ENCODE measurements at regions not wholly inside any gene's neighbourhood (a gene's known extent, or its start where the extent isn't known, plus 50 kb on each side); places are given as distances from the start of the nearest gene placed in this dataset.

- Mint-ChIP-seq H3K4me3 (ENCODE audit: low read depth) (no peak overlapping the region), H3K4me1 (ENCODE audit: low read depth) (no peaks in the 10 kb centered on the region)
These were observed 201.5 kb downstream of the MDFIC start for GRCh38 chr7:115123441-115123840.

DNA sequence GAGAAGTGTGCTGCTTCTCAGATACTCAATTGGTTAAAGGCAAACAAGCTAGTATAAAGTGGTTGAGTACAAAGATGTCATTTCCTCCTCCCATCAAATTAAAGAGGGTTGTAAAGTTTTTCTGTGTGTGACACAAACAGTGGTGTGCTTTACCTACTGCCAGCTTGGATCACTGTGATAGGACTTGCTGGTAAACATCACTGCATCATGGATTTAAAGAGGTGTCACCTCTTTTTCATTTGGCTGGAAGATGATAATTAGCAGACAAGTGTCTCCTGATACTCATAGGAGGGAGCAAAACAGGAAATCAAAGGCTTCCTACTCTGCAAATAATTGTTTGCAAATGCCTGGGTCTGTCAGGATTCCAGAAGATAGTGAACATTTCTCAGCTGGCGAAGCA lies 200.5 kb downstream of the MDFIC start:
- no peaks in the 10 kb centered on the region for H3K27me3 Mint-ChIP-seq
- DNase-seq (ENCODE audit: low spot score, unreplicated experiment), result no peak
- H3K27ac Mint-ChIP-seq, result no peak overlapping the region
- no peaks in the 10 kb centered on the region for H3K9me3 Mint-ChIP-seq (ENCODE audit: low read depth)
- TF ChIP-seq, protein P1, sequence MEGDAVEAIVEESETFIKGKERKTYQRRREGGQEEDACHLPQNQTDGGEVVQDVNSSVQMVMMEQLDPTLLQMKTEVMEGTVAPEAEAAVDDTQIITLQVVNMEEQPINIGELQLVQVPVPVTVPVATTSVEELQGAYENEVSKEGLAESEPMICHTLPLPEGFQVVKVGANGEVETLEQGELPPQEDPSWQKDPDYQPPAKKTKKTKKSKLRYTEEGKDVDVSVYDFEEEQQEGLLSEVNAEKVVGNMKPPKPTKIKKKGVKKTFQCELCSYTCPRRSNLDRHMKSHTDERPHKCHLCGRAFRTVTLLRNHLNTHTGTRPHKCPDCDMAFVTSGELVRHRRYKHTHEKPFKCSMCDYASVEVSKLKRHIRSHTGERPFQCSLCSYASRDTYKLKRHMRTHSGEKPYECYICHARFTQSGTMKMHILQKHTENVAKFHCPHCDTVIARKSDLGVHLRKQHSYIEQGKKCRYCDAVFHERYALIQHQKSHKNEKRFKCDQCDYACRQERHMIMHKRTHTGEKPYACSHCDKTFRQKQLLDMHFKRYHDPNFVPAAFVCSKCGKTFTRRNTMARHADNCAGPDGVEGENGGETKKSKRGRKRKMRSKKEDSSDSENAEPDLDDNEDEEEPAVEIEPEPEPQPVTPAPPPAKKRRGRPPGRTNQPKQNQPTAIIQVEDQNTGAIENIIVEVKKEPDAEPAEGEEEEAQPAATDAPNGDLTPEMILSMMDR (IDR thresholded peaks at IDR 0.05; ENCODE audit: unreplicated experiment), result no peak
- H3K4me1 Mint-ChIP-seq (ENCODE audit: low read depth), result peaks cover 5% of the 10 kb centered on the region
- no peaks in the 10 kb centered on the region for H3K36me3 Mint-ChIP-seq (ENCODE audit: insufficient read depth)
- no peak overlapping the region for H3K4me3 Mint-ChIP-seq (ENCODE audit: low read depth)

More at GRCh38 chr7:115123441-115123840, 201.5 kb downstream of the MDFIC start:
- H3K36me3 Mint-ChIP-seq (ENCODE audit: insufficient read depth), result no peaks in the 10 kb centered on the region
- H3K9me3 Mint-ChIP-seq (ENCODE audit: low read depth), result no peaks in the 10 kb centered on the region
- H3K27me3 Mint-ChIP-seq, result no peaks in the 10 kb centered on the region
- H3K27ac Mint-ChIP-seq, result no peak overlapping the region
- TF ChIP-seq, protein P1 (IDR thresholded peaks at IDR 0.05; ENCODE audit: unreplicated experiment), result no peak
- no peak for DNase-seq (ENCODE audit: low spot score, unreplicated experiment)

DNA sequence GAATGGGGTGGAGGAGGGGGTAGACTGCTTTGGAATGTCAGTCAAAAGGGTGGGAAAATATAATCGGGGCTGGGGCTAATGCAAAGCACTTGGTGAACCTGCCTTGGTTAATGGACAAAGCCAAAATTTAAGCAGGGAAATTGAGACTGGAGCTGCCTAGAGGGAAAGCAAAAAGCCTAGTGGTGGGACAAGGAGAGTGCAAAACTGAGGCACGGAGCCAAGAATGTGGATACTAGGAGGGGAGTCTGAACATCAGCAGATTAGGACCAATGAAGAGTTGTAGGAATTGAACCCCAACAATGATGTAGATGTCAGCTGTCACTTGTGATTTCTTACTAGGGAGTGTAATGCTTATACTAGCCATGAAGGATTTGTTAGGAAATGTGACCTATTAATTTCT lies 195.9 kb downstream of the MDFIC start:
- Mint-ChIP-seq H3K27me3 (no peaks in the 10 kb centered on the region), H3K27ac (no peak overlapping the region)
- TF ChIP-seq, protein P1 (IDR thresholded peaks at IDR 0.05; ENCODE audit: unreplicated experiment), result no peak

DNA sequence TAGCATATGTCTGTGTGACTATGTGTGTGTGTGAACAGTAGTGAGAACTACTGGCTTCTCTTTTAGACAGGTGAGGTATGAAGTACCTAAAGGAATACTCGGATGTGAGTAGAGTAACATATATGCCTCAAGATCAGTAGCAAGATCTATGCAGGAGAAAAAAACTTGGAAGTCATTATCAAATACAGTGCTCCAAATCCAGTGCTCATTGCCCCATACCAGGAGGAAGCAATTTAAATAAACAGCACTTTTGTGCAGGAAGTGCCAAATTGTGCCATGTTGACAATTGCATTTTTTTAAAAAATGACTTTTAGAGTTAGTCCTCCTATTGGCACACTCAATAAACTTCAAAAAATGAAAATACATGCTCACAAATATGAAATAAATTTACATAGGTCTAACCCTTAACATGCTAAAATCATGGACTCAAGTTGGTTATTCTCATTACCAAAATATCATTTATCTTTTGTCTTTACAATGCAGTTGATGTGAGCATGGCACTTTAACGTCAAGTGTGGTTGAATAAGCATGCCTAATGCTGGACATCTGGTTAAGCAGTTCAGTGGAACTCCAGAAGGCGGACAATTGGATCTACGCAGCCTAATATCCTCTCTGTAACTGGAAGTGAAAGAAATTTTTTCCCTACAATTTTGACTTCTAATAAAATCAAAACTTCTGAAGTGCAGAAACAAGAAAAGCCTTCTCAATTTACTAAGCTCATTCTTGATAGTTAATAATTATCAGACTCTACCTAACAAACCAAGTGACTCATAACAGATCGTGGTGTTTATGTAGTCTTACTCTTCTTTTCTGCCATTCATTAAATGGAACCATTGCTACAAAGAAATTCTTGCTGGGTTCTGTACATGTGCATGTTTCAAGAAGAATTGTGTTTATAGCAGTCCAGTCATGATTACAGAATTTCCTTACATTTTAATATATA lies 195.2 kb downstream of the MDFIC start:
- H3K27ac Mint-ChIP-seq, result no peak overlapping the region
- TF ChIP-seq, protein P1 (IDR thresholded peaks at IDR 0.05; ENCODE audit: unreplicated experiment), result no peak
- no peak for DNase-seq (ENCODE audit: low spot score, unreplicated experiment)
- no peaks in the 10 kb centered on the region for H3K36me3 Mint-ChIP-seq (ENCODE audit: insufficient read depth)
- H3K27me3 Mint-ChIP-seq, result no peaks in the 10 kb centered on the region
- H3K9me3 Mint-ChIP-seq (ENCODE audit: low read depth), result peaks cover 4% of the 10 kb centered on the region
- H3K4me1 Mint-ChIP-seq (ENCODE audit: low read depth), result peaks cover 10% of the 10 kb centered on the region
- no peak overlapping the region for H3K4me3 Mint-ChIP-seq (ENCODE audit: low read depth)

More for the DNA sequence above, 195.9 kb downstream of the MDFIC start:
- DNase-seq (ENCODE audit: low spot score, unreplicated experiment), result no peak
- H3K36me3 Mint-ChIP-seq (ENCODE audit: insufficient read depth), result no peaks in the 10 kb centered on the region
- no peak overlapping the region for H3K4me3 Mint-ChIP-seq (ENCODE audit: low read depth)
- H3K9me3 Mint-ChIP-seq (ENCODE audit: low read depth), result peaks cover 4% of the 10 kb centered on the region
- peaks cover 10% of the 10 kb centered on the region for H3K4me1 Mint-ChIP-seq (ENCODE audit: low read depth)

DNA sequence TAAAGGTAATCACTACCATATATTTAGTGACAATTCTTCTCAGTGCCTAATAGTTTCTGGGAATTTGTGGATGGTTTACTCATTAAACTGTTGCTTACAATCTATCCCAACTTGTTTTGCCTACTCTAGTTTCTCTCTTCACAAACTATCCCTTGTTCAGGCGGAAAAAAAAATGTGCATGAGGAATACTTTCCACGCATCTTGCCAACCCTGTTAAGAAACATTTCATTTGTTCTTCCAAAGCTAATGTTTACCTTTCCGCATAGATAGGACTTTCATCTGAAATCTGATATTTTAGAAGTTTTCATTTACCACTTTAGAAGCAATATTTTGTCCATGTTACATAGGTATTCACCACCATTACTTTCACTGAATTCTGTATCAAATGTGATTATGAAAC lies 191.9 kb downstream of the MDFIC start:
- Mint-ChIP-seq H3K4me1 (ENCODE audit: low read depth) (peaks cover 10% of the 10 kb centered on the region), H3K36me3 (ENCODE audit: insufficient read depth) (no peaks in the 10 kb centered on the region), H3K4me3 (ENCODE audit: low read depth) (no peak overlapping the region), H3K27ac (no peak overlapping the region), H3K9me3 (ENCODE audit: low read depth) (peaks cover 4% of the 10 kb centered on the region), H3K27me3 (no peaks in the 10 kb centered on the region)
- no peak for DNase-seq (ENCODE audit: low spot score, unreplicated experiment)
- TF ChIP-seq, protein P1 (IDR thresholded peaks at IDR 0.05; ENCODE audit: unreplicated experiment), result no peak
